Gastroesophageal sphincter (tissue), 4 donors: ENCODE measurements at regions not wholly inside any gene's neighbourhood (a gene's known extent, or its start where the extent isn't known, plus 50 kb on each side); places are given as distances from the start of the nearest gene placed in this dataset.

Source experiments
- ATAC-seq: fragments of 150-250 bp; one replicate; pipeline ENCODE4 v1.9.1; 2016; ENCODE audit warnings: mild to moderate bottlenecking, moderate library complexity
- H3K27ac ChIP-seq, 4 donors: fragments of 200-600 bp; sonication (generic) in 3 of 4; 1 replicate in 3 of 4; 2 replicates in 1 of 4; pipeline ENCODE4 v1.5.1; 2016 to 2019
- H3K27me3 ChIP-seq: fragments of 200-600 bp; sonication (generic); one replicate; pipeline ENCODE4 v1.5.1; 2019
- H3K36me3 ChIP-seq, 2 donors: fragments of 200-600 bp; sonication (generic); one replicate each; pipeline ENCODE4 v1.5.1; 2019; ENCODE audit warnings: control low read depth in 1 of 2
- H3K4me1 ChIP-seq, 3 donors: fragments of 200-600 bp; sonication (generic); 1 replicate in 2 of 3; 2 replicates in 1 of 3; pipeline ENCODE4 v1.5.1; 2016 to 2019; ENCODE audit warnings: control low read depth in 2 of 3
- H3K4me3 ChIP-seq, 2 donors: fragments of 200-600 bp; sonication (generic); one replicate each; pipeline ENCODE4 v1.5.1; 2019; ENCODE audit warnings: mild to moderate bottlenecking in 1 of 2, moderate library complexity in 1 of 2
- H3K9me3 ChIP-seq, 3 donors: fragments of 200-600 bp; sonication (generic); one replicate each; pipeline ENCODE4 v1.5.1; 2017 to 2019; ENCODE audit warnings: control low read depth in 2 of 3
- EP300 ChIP-seq: sonication (generic); formaldehyde crosslinking; IDR thresholded peaks from one replicate; pipeline ENCODE4 v1.6.1; 2017; ENCODE audit warnings: antibody characterized with exemption, mild to moderate bottlenecking
- POLR2A ChIP-seq, 2 donors: fragments of 450-650 bp; IDR thresholded peaks; one replicate each; pipeline ENCODE4 v1.6.1; 2017; ENCODE audit warnings: antibody characterized with exemption in 2 of 2, mild to moderate bottlenecking in 2 of 2, moderate library complexity in 1 of 2
- POLR2AphosphoS5 ChIP-seq: sonication (generic); formaldehyde crosslinking; IDR thresholded peaks from one replicate; pipeline ENCODE4 v1.6.1; 2017; ENCODE audit warnings: antibody characterized with exemption
- WGBS, 2 donors: methylation state at CpG; one replicate each; pipeline ENCODE4 v1.1.5; 2018; ENCODE audit warnings: low coverage in 1 of 2; 5-methylcytosine and 5-hydroxymethylcytosine counted together
- TF ChIP-seq, protein P1 (sequence below), 4 experiments: fragments of 200-600 bp in 2 of 4; fragments of 450-650 bp in 2 of 4; sonication (generic) in 1 of 4; IDR thresholded peaks; one replicate each; pipeline ENCODE4 v1.5.1; 2017 to 2019; ENCODE audit warnings: antibody characterized with exemption in 4 of 4, mild to moderate bottlenecking in 2 of 4, moderate library complexity in 2 of 4

DNA sequence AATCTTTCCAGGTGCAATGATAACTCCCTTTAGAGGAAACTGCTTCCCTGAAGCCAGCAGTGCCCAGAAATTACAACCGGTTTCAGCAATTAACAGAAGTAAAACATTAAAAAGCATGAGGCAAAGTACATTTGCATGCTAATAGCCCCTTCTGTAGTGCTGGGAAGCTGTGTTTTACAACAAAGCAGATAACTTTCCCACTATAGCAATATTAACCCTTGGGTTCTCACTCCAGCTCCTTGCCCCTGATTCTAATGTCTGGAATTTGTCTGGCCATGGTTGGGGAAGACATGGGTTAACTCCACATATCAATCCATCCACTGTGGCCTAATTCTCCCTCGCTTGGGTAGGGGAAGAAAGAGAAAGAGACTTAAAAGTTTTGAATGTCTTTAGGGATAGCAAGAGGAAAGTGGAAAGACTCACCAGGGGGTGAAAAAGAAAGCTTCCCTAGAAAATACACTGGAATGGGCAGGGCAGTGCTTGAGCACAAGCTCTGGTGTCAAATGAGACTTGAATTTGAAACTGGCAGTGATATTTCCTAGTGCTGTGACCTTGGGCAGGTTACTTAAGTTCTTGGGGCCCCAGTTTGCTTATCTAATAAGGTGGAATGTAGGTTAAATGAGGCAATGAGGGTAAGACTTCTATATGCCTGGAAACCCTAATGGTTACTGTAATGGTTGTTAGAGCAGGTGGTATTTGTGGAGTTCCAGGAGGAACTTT, 102.0 kb downstream of the SOX9 start:
- no peak for ATAC-seq
- Histone ChIP-seq H3K27me3 (peaks cover 37% of the 10 kb centered on the region), H3K4me1 (peaks cover 0 to 9% (median 3%) of the 10 kb centered on the region in 3 donors), H3K36me3 (no peaks in the 10 kb centered on the region), H3K4me3 (no peak overlapping the region), H3K9me3 (no peaks in the 10 kb centered on the region), H3K27ac (no peak overlapping the region)
- TF ChIP-seq, protein P1, sequence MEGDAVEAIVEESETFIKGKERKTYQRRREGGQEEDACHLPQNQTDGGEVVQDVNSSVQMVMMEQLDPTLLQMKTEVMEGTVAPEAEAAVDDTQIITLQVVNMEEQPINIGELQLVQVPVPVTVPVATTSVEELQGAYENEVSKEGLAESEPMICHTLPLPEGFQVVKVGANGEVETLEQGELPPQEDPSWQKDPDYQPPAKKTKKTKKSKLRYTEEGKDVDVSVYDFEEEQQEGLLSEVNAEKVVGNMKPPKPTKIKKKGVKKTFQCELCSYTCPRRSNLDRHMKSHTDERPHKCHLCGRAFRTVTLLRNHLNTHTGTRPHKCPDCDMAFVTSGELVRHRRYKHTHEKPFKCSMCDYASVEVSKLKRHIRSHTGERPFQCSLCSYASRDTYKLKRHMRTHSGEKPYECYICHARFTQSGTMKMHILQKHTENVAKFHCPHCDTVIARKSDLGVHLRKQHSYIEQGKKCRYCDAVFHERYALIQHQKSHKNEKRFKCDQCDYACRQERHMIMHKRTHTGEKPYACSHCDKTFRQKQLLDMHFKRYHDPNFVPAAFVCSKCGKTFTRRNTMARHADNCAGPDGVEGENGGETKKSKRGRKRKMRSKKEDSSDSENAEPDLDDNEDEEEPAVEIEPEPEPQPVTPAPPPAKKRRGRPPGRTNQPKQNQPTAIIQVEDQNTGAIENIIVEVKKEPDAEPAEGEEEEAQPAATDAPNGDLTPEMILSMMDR (IDR thresholded peaks at IDR 0.05), result no peak
- TF ChIP-seq POLR2A (IDR thresholded peaks at IDR 0.05) (no peak), POLR2AphosphoS5 (no peak), EP300 (no peak)
- WGBS, 2 donors, result 30 to 63% methylated on average over 1 to 2 of the region's 2 CpGs

- Histone ChIP-seq H3K9me3 (no peaks in the 10 kb centered on the region), H3K27me3 (peaks cover 28% of the 10 kb centered on the region), H3K36me3 (no peaks in the 10 kb centered on the region), H3K4me1 (peaks cover 0 to 9% (median 3%) of the 10 kb centered on the region in 3 donors), H3K4me3 (no peak overlapping the region), H3K27ac (no peak overlapping the region)
- TF ChIP-seq, protein P1 (IDR thresholded peaks at IDR 0.05), result no peak
- TF ChIP-seq POLR2AphosphoS5, result no peak
- no peak for ATAC-seq
- 91 to 93% methylated on average over 9 to 11 of the region's 11 CpGs for WGBS, 2 donors
These were observed 103.1 kb downstream of the SOX9 start for GRCh38 chr17:72223866-72224291.

GRCh38 chr17:72226322-72226721, 105.5 kb downstream of the SOX9 start:
- H3K27me3 ChIP-seq, result peaks cover 4% of the 10 kb centered on the region
- H3K27ac ChIP-seq, result no peak overlapping the region
- WGBS, 2 donors, result 75 to 89% methylated on average over 1 to 2 of the region's 3 CpGs
- no peaks in the 10 kb centered on the region for H3K9me3 ChIP-seq
- no peak for TF ChIP-seq POLR2AphosphoS5
- no peak for TF ChIP-seq EP300
- TF ChIP-seq, protein P1 (IDR thresholded peaks at IDR 0.05), result no peak
- TF ChIP-seq POLR2A (IDR thresholded peaks at IDR 0.05), result no peak
- H3K4me3 ChIP-seq, result no peak overlapping the region
- no peaks in the 10 kb centered on the region for H3K4me1 ChIP-seq
- H3K36me3 ChIP-seq, result no peaks in the 10 kb centered on the region
- no peak for ATAC-seq

- Histone ChIP-seq H3K27me3 (peaks cover 62% of the 10 kb centered on the region), H3K4me1 (no peaks in the 10 kb centered on the region), H3K9me3 (no peaks in the 10 kb centered on the region), H3K27ac (no peak overlapping the region), H3K36me3 (no peaks in the 10 kb centered on the region), H3K4me3 (no peak overlapping the region)
- 46 to 52% methylated on average over 3 of the region's 3 CpGs for WGBS, 2 donors
- ATAC-seq, result no peak
- TF ChIP-seq, protein P1 (IDR thresholded peaks at IDR 0.05), result no peak
- TF ChIP-seq POLR2A (IDR thresholded peaks at IDR 0.05), result no peak
- no peak for TF ChIP-seq POLR2AphosphoS5
- TF ChIP-seq EP300, result no peak
These were observed 113.2 kb downstream of the SOX9 start for GRCh38 chr17:72233986-72234385.

DNA sequence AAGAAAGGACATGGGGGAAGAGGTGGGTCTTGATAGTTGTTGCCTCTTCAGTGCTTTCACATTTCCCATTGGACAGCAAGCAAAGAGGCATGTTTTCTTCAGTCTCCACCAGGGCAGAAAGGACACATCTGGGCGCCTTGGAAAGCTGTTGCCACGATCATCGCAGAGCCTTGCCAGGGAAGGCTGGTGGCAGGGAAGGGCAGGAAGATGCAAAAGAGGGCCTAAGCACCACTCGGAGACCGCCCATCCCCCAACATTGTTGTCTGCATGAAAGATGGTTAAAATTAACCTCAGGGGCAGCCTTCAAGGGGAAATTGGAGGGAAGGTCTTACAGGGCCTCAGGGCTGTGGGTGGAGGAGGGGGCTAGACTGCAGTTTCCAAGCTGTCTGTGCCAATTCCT, 114.2 kb downstream of the SOX9 start:
- Histone ChIP-seq H3K4me1 (no peaks in the 10 kb centered on the region), H3K27ac (no peak overlapping the region), H3K27me3 (peaks cover 62% of the 10 kb centered on the region), H3K4me3 (no peak overlapping the region), H3K9me3 (no peaks in the 10 kb centered on the region), H3K36me3 (no peaks in the 10 kb centered on the region)
- no peak for ATAC-seq
- WGBS, 2 donors, result 68% methylated on average over 3 of the region's 5 CpGs; no CpG with 5 or more reads in 1 of the 2 donors
- TF ChIP-seq POLR2AphosphoS5 (no peak), EP300 (no peak), POLR2A (IDR thresholded peaks at IDR 0.05) (no peak)
- TF ChIP-seq, protein P1 (IDR thresholded peaks at IDR 0.05), result no peak
